ENCODE measurements at regions not wholly inside any gene's neighbourhood (a gene's known extent, or its start where the extent isn't known, plus 50 kb on each side); places are given as distances from the start of the nearest gene placed in this dataset.

DNA sequence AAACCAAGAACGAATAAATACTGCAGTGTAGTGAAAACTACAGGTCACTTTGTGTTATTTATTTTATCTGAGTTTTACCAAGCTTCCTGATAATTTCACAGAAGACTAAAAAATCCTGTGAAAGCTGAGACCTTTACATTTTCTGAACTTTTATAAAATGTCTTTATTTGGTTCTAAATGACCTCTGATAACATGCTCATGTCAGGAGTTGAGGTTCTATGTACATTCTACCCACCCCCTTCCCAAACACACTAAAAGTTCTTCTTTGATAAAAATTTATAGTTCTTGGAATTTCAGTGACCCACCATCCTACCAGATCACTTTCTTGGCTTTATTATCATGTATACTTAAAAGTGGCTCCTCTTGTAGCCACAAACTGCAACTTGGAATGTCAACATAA, 463.1 kb downstream of the PIK3C3 start:
- TF ChIP-seq EZH2 (IDR thresholded peaks at IDR 0.05; ENCODE audit: low read depth), result no peak
- TF ChIP-seq, protein P1, sequence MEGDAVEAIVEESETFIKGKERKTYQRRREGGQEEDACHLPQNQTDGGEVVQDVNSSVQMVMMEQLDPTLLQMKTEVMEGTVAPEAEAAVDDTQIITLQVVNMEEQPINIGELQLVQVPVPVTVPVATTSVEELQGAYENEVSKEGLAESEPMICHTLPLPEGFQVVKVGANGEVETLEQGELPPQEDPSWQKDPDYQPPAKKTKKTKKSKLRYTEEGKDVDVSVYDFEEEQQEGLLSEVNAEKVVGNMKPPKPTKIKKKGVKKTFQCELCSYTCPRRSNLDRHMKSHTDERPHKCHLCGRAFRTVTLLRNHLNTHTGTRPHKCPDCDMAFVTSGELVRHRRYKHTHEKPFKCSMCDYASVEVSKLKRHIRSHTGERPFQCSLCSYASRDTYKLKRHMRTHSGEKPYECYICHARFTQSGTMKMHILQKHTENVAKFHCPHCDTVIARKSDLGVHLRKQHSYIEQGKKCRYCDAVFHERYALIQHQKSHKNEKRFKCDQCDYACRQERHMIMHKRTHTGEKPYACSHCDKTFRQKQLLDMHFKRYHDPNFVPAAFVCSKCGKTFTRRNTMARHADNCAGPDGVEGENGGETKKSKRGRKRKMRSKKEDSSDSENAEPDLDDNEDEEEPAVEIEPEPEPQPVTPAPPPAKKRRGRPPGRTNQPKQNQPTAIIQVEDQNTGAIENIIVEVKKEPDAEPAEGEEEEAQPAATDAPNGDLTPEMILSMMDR (conservative IDR thresholded peaks at IDR 0.05), result no peak
